Motor neuron (in vitro differentiated cells): ENCODE measurements at regions not wholly inside any gene's neighbourhood (a gene's known extent, or its start where the extent isn't known, plus 50 kb on each side); places are given as distances from the start of the nearest gene placed in this dataset.
"Not testable (repeated sequence)": the region's sequence is repeated elsewhere in the genome, so short reads cannot be mapped to it uniquely, and the experiment has no call there.

ENCODE experiments used
- ATAC-seq, 8 experiments: fragments of 200-7000 bp; cut with Tn5 transposase; replicated peaks in 6 of 8; 2 replicates each; pipeline ENCODE4 v1.8.0; 2021; ENCODE audit warnings: mild to moderate bottlenecking in 8 of 8, moderate library complexity in 8 of 8
- H3K27ac ChIP-seq, 2 donors: fragments of 250-450 bp; sonication (Bioruptor Pico); 2 replicates each; pipeline ENCODE4 v1.9.0; 2021; ENCODE audit warnings: antibody characterized with exemption in 2 of 2, mild to moderate bottlenecking in 2 of 2, moderate library complexity in 1 of 2
- H3K4me1 ChIP-seq, 2 donors: fragments of 250-450 bp; sonication (Bioruptor Pico); replicated peaks in 1 of 2; 2 replicates each; pipeline ENCODE4 v1.6.1; 2021; ENCODE audit warnings: antibody characterized with exemption in 2 of 2, mild to moderate bottlenecking in 2 of 2, moderate library complexity in 1 of 2
- H3K4me3 ChIP-seq, 5 donors: fragments of 250-450 bp; sonication (Bioruptor Pico); 2 replicates each; pipeline ENCODE4 v1.9.0; 2021; ENCODE audit warnings: antibody characterized with exemption in 5 of 5, mild to moderate bottlenecking in 5 of 5, moderate library complexity in 4 of 5
- WGBS, 10 experiments: fragments of 450-650 bp; shearing (Covaris generic); methylation state at CpG; one replicate each; pipeline ENCODE4 v1.0.0; 2022; 5-methylcytosine and 5-hydroxymethylcytosine counted together
- in situ Hi-C, 9 experiments: fragments of 400-800 bp; cut with MboI; loops; one replicate each; pipeline ENCODE4 v1.15.0; 2021; ENCODE audit warnings: low sequenced_read_pairs in 9 of 9, low pct_unique_long_range_greater_than_20kb in 2 of 9; ENCODE audit not compliant: unreplicated experiment in 9 of 9

DNA sequence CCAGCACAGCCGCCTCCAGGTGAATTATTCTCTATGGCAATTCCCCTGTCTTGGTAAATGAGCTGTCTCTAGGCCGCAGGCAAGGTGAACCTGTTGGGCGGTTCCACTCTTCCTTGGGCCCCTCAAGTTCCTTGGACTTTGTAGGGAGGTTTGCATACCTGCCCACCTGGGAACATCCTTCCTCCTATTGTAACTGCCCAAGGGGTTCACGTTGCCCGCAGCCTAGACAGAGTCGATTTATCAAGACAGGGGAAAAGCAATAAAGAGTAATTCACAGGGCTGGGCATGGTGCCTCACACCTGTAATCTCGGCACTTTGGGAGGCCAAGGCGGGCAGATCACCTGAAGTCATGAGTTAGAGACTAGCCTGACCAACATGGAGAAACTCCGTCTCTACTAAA, 122.5 kb downstream of the KCNJ18 start:
- ATAC-seq = no peak
- Histone ChIP-seq H3K4me1 (no peaks in the 10 kb centered on the region), H3K4me3 (no peak overlapping the region), H3K27ac (no peak overlapping the region)
- WGBS, 10 experiments = 16 to 77% (median 61%) methylated on average over 3 to 9 of the region's 9 CpGs
- in situ Hi-C loops = no loop called here

DNA sequence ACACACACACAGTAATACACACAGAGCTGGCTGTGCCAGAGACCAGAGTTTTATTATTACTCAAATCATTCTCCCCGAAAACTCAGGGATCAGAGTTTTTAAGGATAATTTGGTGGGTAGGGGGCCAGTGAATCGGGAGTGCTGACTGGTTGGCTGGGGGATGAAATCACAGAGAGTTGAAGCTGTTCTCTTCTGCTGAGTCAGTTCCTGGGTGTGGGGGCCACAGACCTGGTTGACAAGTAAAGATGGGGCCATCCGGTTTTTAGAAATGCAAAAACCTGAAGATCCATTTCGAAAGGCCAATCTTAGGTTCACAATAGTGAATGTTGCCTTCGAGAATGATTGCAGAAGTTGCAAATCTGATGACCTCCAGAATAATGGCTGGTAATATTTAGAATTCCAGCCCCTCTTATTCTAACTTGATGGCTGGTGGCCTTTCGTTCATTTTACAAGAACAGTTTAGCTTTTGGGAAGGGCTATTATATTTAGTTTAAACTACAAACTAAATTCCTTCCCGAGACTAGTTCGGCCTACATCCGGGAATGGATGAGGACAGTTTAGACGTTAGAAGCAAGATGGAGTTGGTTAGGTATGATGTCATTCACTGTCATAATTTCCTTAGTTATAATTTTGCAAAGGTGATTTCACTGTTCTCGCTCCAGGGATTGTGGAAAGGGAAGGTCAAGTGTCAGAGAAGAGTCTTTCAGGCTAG, 123.2 kb downstream of the KCNJ18 start:
- no peak overlapping the region for H3K27ac ChIP-seq
- no peaks in the 10 kb centered on the region for H3K4me1 ChIP-seq
- in situ Hi-C loops = no loop called here
- ATAC-seq = no peak
- 23 to 80% (median 60%) methylated on average over 7 to 11 of the region's 11 CpGs for WGBS, 10 experiments
- H3K4me3 ChIP-seq = no peak overlapping the region

DNA sequence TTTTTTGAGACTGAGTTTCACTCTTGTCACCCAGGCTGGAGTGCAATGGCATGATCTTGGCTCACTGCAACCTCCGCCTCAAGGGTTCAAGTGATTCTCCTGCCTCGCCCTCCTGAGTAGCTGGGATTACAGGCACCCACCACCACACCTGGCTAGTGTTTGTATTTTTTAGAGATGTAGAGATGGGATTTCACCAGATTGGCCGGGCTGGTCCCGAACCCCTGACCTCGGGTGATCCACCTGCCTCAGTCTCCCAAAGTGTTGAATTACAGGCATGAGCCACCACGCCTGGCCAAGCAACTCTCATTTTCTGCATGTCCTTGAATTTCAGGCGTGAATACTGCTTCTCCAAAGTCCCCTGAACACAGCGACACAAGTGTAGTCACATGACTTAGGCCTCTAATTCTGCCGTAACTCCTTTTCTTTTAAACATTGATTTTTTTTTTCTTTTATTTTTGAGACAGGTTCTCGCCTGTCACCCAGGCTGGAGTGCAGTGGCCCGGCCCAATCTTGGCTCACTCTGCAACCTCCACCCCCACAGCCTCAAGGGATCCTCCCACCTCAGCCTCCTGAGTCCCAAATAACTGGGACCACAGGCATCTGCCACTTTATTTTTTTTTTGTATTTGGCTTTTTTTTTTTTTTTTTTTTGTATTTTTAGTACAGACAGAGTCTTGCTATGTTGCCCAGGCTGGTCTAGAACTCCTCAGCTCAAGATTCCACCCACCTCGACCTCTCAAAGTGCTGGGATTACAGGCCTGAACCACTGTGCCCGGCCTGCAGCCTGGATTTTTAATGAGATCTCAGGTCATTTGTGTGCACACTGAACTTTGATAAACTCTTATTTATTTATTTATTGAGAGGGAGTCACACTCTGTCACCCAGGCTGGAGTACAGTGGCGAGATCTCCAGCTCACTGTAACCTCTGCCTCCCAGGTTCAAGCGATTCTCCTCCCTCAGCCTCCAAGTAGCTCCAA, 124.6 kb downstream of the KCNJ18 start:
- no peak overlapping the region for H3K27ac ChIP-seq
- H3K4me1 ChIP-seq = no peaks in the 10 kb centered on the region
- in situ Hi-C loops = no loop called here
- 22 to 74% (median 44%) methylated on average over 10 to 15 of the region's 15 CpGs for WGBS, 10 experiments
- no peak for ATAC-seq
- no peak overlapping the region for H3K4me3 ChIP-seq

DNA sequence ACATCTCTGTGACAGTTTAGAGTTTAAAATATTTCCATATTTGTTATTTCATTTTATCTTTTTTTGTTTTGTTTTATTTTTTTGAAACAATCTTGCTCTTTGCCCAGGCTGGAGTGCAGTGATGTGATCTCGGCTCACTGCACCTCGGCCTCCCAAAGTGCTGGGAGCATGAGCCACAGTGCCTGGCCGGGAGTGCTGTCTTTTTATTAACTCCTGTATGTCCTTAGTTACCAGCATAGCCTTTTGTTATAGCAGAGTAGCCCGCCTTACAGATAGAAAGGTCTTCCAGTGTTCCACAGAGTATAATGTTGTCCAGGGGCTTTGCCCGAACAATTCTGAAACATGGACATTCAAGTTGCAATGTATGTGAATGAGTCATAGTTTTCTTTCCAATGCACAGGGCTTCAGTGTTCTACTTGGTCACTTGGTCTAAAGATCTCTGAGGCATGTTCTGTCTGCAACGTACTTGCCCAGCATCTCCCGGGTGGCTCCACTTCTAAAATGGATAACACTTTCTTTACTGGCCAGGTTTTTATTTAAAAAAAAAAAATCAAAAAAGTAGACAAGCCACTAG, 125.6 kb downstream of the KCNJ18 start:
- no peak for ATAC-seq
- no peak overlapping the region for H3K4me3 ChIP-seq
- H3K27ac ChIP-seq = no peak overlapping the region
- 12 to 69% (median 47%) methylated on average over 7 of the region's 7 CpGs for WGBS, 10 experiments
- H3K4me1 ChIP-seq = no peaks in the 10 kb centered on the region
- in situ Hi-C loops = no loop called here

DNA sequence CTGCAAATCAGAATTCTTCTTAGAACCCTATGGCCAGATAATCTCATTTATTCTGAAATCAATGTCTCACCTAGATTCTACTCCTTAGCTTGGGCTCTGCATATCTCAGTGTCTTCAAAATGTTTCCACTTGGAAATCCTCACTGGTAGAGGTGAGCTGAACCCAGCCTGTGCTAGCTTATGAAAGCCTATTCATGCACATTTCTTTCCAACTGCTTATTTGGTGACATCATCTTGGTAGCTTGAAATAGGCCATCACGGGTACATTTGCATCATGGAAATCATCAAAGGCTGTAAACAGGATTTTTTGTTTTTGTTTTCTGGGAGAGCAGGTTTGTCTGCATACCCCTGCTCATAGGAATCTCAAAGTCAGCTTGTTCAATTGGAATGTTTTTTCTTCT, 130.8 kb downstream of the KCNJ18 start:
- Histone ChIP-seq H3K4me1 (no peaks in the 10 kb centered on the region), H3K27ac (no peak overlapping the region), H3K4me3 (no peak overlapping the region)
- in situ Hi-C loops = no loop called here
- ATAC-seq = peak in 2 of 8 experiments; percentile 81 to 92
- WGBS, 10 experiments = 0 to 60% (median 20%) methylated on average over 1 of the region's 1 CpG

DNA sequence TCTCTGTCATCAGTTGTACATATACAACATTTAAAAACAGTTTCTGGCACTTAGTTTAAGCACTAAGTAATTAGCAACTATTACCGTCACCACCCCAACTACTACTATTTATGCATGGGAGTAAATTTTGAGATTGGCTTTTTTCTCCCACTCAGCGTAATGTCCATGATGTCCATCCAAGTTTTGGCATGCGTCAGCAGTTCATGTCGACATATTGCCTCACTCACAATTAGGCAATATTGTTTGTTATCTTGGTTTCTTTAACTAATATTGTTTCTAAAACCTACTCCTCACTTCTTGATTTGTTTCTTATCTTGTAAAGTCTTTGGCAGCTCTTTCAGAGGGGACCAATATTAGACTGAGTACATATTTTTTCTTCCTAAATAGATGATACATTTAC, 131.3 kb downstream of the KCNJ18 start:
- in situ Hi-C loops = no loop called here
- 15 to 92% (median 58%) methylated on average over 4 of the region's 4 CpGs for WGBS, 10 experiments
- Histone ChIP-seq H3K4me3 (no peak overlapping the region), H3K4me1 (no peaks in the 10 kb centered on the region), H3K27ac (no peak overlapping the region)
- no peak for ATAC-seq

DNA sequence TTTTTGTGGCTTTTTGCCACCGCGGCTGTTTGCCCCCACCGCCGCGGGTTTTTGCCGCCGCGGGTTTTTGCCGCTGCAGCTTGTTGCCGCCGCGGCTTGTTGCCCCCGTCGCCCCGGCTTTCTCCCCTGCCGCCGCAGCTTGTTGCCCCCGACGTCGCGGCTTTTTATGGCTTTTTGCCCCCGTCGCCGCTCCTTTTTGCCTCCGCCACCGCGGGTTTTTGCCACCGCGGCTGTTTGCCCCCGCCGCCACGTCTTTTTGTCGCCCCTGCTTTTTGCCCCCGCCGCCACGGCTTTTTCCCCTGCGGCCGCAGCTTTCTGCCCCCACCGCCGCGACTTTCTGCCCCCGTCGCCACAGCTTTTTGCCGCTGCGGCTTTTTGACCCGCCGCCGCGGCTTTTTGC, 149.5 kb downstream of the KCNJ18 start:
- Histone ChIP-seq H3K4me1 (no peaks in the 10 kb centered on the region), H3K4me3 (no peak overlapping the region), H3K27ac (no peak overlapping the region)
- 50 to 96% (median 86%) methylated on average over 4 to 9 of the region's 49 CpGs; no CpG with 5 or more reads in 5 of the 10 experiments for WGBS, 10 experiments
- in situ Hi-C loops = no loop called here
- ATAC-seq = no peak

DNA sequence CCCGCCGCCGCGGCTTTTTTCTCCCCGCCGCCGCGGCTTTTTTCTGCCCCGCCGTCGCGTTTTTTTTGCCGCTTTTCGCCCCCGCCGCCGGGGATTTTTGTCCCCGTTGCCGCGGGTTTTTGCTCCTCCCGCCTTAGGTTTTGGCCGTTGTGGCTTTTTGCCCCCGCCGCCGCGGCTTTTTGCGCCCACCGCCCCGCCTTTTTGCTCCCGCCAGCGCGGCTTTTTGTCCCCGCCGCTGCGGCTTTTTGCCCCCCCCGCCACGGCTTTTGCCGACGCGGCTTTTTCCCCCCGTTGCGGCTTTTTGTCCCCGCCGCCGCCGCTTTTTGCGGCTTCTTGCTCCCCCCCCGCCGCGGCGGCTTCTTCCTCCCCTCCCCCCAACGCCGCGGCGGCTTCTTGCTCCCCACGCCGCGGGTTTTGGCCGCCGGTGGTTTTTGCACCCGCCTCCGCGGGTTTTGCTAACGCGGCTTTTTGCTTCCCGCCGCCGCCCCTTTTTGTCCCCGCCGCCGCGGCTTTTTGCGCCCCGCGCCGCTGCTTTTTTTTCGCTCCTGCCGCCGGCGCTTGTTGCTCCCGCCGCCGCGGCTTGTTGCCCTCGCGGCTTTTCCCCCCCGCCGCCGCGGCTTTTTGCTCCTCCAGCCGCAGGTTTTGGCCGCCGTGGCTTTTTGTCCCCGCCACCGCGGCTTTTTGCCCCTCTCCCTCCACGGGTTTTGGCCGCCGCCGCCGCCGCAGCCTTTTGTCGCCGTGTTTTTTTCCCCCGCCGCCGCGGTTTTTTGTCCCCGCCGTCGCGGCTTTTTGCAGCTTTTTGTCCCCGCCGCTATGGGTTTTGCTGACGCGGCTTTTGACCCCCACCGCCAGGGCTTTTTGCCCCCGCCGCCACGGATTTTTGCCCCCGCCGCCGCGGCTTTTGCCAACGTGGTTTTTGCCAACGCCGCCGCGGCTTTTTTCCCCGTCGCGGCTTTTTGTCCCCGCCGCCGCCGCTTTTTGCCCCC, 150.3 kb downstream of the KCNJ18 start:
- no peak overlapping the region for H3K4me3 ChIP-seq
- H3K4me1 ChIP-seq = no peaks in the 10 kb centered on the region
- H3K27ac ChIP-seq = no peak overlapping the region
- in situ Hi-C loops = no loop called here
- no peak for ATAC-seq
- 94 to 98% (median 95%) methylated on average over 25 to 30 of the region's 136 CpGs; no CpG with 5 or more reads in 7 of the 10 experiments for WGBS, 10 experiments

DNA sequence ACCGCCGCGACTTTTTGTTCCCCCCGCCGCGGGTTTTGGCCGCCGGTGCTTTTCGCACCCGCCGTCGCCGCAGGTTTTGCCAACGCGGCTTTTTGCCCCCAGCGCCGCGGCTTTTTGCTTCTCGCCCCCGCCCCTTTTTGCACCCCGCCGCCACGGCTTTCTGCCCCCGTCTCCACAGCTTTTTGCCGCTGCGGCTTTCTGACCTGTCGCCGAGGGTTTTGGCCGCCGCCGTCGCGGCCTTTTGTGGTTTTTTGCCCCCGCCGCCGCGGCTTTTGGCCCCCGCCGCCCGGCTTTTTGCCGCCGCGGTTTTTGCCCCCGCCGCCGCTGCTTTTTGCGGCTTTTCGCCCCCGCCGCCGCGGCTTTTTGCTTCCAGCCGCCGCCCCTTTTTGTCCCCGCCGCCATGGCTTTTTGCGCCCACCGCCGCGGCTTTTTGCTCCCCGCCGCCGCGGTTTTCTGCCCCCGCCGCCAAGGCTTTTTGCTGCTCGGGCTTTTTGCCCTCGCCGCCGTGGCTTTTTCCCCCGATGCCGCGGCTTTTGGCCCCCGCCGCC, 151.1 kb downstream of the KCNJ18 start:
- Histone ChIP-seq H3K4me3 (no peak overlapping the region), H3K27ac (no peak overlapping the region), H3K4me1 (no peaks in the 10 kb centered on the region)
- no peak for ATAC-seq
- no CpG with 5 or more reads among the region's 75 CpGs for WGBS, 10 experiments
- in situ Hi-C loops = no loop called here

DNA sequence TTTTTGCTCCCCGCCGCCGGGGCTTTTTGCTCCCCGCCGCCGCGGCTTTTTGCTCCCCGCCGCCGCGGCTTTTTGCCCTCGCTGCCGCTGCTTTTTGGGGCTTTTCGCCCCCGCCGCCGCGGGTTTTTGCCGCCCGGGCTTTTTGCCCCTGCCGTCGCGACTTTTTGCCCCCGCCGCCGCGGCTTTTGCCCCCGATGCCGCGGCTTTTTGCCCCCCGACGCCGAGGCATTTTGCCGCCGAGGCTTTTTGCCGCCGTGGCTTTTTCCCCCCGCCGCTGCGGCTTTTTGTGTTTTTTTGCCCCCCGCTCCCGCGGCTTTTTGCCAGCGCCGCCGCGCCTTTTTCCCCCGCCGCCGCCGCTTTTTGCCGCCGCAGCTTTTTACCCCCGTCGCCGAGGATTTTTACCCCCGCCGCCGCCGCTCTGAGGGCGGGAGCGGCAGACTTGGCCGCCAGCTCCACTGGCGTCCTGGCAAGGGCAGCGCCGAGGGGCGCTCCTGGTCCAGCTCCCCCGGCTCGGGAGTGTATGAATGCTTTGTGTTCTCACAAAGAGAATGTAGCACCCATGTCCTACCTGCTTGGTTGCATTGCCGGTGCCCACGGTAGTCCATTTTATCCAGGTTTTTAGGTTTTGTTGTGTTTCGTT, 151.7 kb downstream of the KCNJ18 start:
- no peak for ATAC-seq
- Histone ChIP-seq H3K4me1 (no peaks in the 10 kb centered on the region), H3K4me3 (no peak overlapping the region), H3K27ac (no peak overlapping the region)
- WGBS, 10 experiments = 0 to 96% (median 86%) methylated on average over 1 to 9 of the region's 72 CpGs; no CpG with 5 or more reads in 1 of the 10 experiments
- in situ Hi-C loops = no loop called here

DNA sequence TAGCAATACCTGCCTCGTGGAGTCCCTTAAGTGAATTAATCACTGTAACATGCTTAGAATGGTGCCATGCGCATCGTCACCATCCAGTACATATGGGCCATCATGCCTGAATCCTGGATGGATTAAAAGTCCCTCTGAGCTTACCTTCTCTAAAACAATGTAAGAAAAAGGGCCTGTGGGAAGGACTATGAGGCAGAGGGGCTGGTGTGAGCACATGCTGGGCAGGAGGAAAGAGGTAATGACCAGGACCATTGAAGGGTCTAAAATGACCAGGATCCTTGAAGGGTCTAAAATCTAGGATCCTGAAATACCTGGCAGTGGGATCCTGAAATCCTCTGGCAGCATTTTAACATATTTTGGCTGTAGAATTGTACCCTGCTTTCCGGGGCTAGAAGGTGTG, 156.2 kb downstream of the KCNJ18 start:
- in situ Hi-C loops, H3K4me3 ChIP-seq, ATAC-seq, H3K4me1 ChIP-seq, H3K27ac ChIP-seq: not testable (repeated sequence)
- WGBS, 10 experiments = 0 to 80% (median 52%) methylated on average over 1 to 4 of the region's 4 CpGs; no CpG with 5 or more reads in 2 of the 10 experiments

DNA sequence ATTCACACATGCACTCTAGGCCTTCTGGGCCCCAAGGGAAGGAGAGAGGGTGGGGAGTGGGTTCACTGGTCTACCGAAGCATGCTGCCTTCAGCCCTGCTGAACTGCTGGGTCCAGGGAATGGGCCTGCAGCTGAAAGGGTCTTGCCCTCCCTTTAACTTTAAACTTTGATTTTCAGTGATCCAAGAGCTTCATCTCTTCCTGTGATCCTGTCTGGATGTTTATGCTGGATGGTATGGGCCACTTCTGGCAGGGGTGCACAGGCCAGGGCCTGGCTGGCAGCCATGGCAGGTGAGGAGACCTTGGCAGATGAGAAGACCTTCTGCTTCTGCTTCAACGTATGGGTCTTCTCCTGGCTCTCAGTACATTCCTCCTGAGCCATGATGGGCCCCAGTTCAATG, 156.7 kb downstream of the KCNJ18 start:
- H3K4me3 ChIP-seq, H3K4me1 ChIP-seq, in situ Hi-C loops, H3K27ac ChIP-seq, ATAC-seq: not testable (repeated sequence)
- WGBS, 10 experiments = 0 to 40% (median 0%) methylated on average over 1 to 2 of the region's 2 CpGs; no CpG with 5 or more reads in 3 of the 10 experiments
